HG02588 (cell line): ENCODE measurements at regions not wholly inside any gene's neighbourhood (a gene's known extent, or its start where the extent isn't known, plus 50 kb on each side); places are given as distances from the start of the nearest gene placed in this dataset.
"Not testable (repeated sequence)": the region's sequence is repeated elsewhere in the genome, so short reads cannot be mapped to it uniquely, and the experiment has no call there.

ENCODE experiments used
- ATAC-seq: cut with Tn5 transposase; IDR thresholded peaks from one replicate; pipeline ENCODE4 v1.9.1; 2021; ENCODE audit warnings: mild to moderate bottlenecking, moderate library complexity; ENCODE audit not compliant: unreplicated experiment

DNA sequence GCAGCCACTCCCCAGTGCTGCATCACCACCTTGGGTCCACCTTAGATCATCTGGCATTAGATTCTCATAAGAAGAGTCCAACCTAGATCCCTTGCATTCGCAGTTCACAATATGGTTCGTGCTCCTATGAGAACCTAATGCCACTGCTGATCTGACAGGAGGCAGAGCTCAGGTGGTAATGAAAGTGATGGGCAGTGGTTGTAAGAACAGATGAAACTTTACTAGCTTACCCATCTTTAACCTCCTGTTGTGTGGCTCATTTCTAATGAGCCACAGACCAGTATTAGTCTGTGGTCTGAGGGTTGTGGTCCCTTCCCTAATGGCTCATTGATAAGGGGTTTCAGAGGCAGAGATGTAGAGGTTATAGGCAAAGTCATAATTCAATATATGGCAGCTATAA lies 615.9 kb upstream of the MIS18BP1 start:
- ATAC-seq = no peak

DNA sequence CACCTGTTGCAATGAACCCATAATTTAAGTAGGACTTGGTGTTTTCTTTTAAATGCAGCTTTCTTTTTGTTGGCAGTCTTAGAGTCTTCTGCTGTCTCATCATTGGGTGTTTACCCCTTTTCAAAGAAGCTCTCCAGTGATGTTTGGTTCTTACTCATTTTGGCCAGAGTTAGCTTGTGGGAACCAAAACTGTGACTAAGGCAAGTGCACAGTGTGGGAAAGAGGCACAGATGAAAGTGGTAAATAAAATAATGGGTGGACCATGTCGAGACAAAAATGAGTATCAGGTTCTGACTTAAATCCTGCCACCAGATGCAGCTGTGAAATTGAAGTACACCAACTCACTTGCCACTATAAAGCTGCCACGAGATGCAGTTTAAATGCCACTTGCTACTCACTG lies 615.4 kb upstream of the MIS18BP1 start:
- ATAC-seq = peak; percentile 72

DNA sequence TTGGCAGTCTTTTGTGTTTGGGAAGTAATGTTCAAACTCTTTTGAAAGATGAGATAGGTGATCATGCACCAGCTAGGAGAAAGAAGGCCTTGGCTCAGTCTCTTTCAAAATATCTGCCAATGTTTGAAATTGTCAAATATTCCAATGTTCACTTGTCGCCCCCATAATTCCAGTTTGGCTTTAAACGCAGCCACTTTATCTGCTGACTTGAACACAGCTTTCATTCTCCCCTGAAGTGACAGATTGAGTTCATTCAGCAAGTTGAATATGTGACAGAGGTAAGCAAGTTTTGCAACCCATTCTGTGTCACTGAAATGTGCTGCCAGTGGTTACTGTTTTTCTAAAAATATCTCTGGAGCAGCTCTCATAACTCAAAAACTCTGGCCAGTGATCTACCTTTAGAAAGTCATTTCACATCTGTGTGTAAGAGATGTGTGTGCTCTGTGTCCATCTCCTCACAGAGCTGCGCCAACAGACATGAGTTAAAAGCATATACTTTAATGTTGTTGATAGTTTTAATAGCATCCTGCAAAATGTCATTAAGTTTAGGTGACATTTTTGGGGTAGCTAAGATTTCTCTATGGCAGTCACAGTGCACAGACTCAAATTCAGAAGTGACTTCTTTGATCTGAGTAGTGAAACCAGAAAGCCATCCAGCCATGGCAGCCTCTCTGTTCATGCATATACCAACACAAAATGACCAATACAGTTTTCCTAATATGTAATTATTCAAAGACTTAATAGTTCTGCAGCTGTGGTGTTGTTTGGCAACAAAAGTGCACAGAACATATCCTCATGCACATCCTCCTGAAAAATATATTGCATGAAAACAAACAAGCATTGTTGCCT lies 614.3 kb upstream of the MIS18BP1 start:
- peak; percentile 59 for ATAC-seq

DNA sequence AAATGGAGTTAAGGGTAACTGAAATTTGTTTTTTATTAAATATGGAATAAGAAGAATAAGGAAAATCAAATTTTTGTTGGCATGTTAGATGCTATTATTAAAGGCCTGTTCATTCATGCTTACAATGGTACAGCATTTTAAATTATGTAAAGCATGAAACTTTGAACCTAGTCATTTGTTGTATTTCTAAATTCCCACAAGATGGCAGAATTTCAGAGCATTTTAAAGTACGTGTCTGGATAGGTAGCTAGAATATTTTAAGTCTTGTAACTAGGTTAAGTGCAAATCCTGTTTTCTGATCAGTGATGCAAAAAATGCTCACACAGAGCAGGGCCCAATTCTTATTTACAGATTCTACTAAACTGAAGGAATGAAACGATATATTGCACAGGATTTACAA lies 585.6 kb upstream of the MIS18BP1 start:
- ATAC-seq = no peak

DNA sequence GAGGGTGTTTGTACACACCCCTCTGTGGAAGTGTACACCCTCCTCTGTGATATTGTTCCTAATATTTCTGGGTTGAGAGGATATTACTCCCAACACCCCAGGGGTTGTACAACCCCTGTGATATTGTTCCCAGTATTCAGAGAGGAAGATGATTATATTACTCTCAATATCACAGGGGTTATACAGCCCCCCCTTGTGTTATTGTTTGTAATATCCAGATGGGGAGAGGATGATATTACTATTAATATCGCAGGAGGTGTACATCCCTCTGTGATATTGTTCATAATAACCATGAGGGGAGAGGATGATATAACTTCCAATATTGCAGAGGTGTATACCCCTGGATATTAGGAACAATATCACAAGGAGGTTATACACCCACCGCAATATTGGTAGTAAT lies 566.1 kb upstream of the MIS18BP1 start:
- ATAC-seq = no peak

DNA sequence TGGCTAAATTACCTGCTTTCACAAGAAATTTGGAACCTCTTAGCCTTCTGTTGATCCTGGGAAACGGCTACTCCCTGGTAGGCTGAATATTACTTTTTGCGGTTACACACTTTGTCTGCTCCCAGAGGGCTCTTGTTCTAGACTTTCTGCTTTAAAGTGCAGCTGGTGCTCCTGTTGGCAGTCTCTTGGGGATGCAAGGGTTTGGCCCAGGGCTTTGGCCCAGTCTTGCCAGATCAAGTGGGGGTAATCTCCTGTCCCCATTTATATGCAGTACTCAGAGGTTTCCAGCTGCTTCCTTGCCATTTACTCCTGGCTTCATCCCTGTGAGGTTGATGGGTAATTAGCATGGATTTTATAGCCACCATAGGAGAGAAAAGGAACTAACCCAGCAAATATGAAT lies 558.2 kb upstream of the MIS18BP1 start:
- ATAC-seq = no peak

DNA sequence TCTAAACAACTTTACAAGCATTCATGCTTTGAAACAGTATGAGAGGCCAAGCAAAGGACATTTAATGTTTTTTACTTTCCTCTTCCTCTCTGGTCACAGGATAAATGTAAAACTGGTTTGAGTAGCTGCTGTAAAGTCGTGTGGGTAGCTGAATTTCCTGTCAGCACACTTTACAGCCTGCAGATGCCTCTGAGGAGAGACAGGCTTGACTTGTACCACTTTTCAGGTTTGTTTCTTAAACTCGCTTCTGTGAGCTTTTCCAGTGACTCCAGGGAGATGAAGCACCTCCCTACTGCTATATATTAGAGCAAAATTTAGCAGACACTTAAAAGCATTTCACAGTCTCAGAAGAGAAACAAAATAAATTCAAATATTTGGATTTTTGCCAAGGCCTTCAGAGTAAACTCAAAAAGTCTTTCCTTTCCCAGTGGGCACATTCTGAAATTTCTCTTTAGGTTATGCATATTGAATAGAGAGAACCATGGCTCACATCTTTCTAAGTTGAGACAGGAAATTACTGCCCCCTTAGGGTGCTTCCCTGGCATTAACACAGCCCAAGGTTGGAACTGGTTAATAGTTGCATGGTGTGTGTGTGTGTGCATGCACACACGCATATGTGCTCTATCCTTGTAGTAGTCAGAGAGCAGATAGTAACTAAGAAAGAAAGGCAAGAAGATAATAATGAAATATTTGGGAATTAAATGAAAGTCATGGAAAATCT lies 557.3 kb upstream of the MIS18BP1 start:
- no peak for ATAC-seq

DNA sequence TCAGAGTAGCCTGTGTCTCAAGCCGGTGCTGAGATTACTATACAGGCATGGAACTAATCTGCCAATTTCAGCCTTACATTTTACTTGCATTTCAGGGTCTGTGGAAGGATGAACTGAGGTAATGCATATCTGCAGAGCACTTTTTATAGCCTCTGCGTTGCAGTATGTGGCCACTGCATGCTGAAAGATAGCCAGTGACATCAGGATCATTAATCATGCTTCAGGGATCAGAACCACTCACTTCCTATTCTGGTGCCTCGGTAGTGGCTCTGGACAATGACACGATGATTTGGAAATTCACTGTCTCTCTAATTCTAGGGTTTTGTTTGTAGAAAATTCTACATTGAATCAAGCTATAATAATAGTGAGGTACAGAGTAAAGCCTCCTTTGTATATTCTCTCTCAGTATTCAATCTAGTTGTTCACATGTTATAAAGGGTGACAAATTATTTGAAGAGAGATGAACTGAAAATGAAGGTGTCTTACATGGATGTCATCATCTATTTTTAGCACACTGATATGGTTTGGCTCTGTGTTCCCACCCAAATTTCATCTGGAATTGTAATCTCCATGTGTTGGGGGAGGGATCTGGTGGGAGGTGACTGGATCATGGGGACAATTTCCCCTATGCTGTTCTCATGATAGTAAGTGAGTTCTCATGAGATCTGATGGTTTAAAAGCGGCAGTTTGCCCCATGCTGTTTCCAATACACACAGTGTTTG lies 554.3 kb upstream of the MIS18BP1 start:
- no peak for ATAC-seq

DNA sequence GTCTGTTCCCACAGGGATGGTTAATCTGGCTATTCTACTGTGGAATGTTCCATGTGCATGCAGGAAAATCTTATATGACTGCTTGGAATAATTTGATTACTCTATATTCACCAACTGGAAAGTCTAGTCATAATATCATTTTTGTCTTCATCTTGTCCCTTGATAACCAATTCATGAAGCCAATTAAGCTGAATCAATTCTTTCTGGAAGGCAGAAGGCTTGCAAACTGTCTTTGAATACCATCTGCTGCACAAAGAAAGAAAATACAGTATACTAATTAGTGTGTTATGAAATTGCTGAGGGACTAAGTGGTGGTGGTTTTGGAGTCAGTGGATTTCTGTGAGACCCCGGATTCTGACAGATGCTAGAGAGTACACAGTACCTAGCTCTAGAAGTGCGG lies 546.5 kb upstream of the MIS18BP1 start:
- no peak for ATAC-seq

DNA sequence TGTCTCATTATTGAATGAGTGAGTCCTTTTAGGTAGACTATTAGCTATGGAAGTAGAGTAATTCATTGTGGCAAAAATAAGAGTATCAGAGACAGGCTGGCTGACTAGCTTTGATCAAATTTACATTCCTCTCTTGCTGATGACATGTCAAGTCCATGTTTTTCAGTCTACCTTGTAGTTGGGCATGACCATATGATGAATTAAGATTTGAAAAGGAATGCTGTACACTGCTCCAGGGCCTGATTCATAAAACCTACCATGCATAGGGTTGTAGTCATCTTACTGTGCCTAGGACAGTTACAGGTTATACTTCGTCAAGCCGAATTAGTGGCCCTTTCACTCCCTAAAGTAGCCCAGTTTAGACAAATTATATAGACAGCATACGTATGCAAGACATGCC lies 545.7 kb upstream of the MIS18BP1 start:
- no peak for ATAC-seq

DNA sequence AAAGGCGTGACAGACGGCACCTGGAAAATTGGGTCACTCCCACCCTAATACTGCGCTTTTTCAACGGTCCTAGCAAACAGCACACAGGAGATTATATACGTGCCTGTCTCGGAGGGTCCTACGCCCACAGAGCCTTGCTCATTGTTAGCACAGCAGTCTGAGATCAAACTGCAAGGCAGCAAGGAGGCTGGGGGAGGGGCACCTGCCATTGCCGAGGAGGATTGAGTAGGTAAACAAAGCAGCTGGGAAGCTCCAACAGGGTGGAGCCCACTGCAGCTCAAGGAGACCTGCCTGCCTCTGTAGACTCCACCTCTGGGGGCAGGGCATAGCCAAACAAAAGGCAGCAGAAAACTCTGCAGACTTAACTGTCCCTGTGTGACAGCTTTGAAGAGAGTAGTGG lies 543.0 kb upstream of the MIS18BP1 start:
- not testable (repeated sequence) for ATAC-seq

DNA sequence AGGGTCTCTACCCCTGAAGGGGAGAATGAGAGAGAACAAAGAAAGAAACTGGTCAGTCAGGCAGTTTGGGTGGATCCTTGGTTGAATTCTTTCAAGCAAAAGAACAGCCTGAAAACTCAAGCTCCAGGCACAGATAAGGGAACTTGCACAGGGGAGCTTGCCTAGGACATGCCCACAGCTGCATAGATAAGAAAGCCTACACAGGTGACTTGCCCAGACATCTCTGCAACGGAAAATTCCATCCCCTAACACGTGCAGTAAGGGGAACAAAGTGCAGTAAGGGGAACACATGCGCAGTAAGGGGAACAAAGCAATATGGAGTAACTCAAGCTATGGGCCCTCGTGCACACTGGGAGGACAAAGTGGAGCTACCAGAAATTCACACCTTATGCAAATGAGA lies 540.1 kb upstream of the MIS18BP1 start:
- ATAC-seq = no peak

DNA sequence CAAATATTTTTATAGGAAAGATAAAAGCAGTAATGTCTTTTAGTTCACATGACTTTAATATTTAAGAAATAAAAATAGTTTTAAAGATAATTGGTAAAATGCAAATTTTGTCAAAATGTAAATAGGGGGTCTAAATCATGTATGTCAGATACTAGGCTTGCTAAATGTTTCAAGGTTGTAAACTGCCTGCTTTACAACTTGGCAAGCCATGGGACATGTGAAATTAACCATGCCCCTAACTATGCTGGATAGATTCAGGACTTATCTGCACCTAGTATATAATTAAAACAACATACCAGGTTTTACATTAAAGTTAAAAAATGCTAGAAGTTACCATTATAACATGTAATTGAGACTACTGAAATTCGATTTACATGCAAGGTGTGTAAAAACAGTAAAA lies 537.3 kb upstream of the MIS18BP1 start:
- ATAC-seq = no peak

DNA sequence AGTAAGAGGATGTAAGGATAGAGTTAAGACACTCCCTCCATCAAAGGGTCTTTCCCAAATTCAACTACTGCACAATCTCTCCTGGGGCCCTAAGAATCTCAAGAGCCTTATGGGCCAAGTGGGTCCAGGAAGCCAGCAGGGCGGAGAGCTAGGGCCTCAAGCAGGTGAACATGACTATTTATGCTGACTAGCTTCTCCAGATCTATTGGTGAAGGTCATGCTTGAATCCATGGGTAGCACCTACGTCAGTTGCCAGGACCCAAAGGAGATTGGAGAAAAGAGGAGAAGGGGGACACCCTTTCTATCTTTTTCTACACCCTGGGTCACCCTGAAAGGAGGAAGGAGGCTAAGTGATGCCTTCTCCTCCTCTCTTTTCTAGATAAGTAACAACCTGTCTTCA lies 534.2 kb upstream of the MIS18BP1 start:
- ATAC-seq = no peak

DNA sequence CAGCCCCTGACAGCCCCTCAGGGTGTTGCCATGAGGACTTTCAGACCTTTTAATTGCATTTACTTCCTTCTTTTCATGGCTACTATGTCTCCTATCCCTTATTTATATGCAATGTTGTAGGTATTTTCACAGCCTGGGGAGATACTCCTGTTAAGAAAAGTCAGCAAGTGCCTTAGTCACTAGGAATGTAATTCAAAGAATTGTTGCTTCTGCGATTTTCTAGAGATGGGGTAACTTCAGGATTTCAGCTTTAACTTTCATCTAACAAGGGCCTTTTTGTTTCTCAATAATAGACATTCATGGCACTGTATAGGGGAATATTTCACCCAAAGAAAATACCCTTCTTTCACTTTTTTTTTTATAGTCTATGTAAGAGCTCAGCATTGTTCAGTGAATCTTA lies 533.3 kb upstream of the MIS18BP1 start:
- no peak for ATAC-seq

DNA sequence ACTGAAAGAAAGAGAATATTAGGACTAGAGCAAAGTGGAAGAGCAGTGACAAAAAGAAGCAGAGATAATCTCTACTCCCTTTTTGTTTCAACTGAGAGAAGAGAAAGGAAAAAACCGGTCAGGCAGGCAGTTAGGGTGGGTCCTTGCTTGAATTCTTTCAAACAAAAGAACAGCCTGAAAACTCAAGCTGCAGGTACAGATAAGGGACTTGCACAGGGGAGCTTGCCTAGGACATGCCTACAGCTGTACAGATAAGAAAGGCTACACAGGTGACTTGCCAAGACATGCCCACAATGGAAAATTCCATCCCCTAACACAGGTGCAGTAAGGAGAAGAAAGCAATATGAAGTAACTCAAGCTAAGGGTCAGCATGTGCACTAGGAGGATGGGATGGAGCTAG lies 532.2 kb upstream of the MIS18BP1 start:
- ATAC-seq = no peak

DNA sequence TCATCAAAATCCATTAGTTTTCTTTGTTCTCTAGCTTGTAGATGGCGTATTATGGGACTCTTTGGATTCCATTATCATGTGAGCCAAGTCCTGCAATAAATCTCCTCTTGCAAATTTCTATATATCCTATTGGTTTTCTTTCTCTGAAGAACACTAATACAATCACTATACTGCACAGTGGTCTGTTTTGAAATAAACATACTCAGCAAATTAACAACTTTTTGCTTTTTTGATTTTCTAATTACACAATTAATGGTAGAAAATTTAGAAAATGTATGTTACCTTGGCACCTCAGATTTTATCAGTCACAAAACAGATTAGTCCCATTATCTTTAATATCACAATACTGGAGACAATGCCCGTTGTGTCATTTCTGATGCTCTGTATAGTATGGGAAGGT lies 513.2 kb upstream of the MIS18BP1 start:
- no peak for ATAC-seq

DNA sequence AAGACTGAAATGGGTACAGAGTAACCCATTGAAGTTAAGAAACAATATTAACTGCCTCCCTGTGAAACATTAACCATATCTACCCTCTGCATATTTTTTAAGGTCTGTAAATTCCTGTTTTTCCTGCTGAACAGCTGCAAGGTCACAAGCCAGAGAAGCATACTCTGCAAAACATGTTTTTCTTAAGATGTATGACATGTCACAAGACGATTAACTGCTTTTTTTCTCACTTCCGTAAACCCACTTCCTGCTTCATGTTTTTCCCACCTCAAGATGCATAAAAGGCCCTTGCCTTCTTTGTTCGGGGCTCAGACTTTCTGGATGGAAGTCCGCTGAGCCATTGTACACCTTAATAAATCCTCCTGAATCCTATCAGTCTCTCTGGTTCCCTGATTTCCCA lies 504.7 kb upstream of the MIS18BP1 start:
- no peak for ATAC-seq

DNA sequence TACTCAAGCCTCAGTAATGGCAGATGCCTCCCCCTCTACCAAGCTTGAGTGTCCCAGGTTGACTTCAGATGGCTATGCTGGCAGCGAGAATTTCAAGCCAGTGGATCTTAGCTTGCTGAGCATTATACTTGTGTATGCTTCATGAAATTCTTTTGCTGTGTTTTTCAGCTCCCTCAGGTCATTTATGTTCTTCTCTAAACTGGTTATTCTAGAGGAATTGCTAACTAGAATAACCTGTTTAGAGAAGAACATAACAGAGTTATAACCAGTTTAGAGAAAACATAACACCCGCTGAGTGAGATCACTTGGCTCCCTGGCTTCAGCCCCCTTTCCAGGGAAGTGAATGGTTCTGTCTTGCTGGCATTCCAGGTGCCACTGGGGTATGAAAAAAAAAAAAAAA lies 503.4 kb upstream of the MIS18BP1 start:
- not testable (repeated sequence) for ATAC-seq

DNA sequence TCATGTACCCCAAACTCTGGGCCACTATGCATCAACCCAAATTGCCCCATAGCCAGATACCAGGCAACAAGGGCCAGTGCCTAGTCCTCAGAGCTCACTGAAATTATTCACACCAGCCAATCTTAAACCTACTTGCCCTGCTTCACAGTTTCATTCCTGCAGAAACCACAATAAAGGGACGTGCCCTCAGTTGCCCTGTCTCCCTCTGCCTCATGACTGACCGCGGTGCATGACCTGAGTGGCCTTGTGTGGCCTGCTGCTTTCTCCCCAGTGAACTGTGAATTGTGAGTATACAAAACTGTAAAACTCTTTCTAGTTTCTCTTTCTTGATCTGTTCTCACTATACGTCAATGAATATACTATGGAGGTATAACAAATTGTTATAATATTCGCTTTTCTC lies 490.9 kb upstream of the MIS18BP1 start:
- no peak for ATAC-seq

DNA sequence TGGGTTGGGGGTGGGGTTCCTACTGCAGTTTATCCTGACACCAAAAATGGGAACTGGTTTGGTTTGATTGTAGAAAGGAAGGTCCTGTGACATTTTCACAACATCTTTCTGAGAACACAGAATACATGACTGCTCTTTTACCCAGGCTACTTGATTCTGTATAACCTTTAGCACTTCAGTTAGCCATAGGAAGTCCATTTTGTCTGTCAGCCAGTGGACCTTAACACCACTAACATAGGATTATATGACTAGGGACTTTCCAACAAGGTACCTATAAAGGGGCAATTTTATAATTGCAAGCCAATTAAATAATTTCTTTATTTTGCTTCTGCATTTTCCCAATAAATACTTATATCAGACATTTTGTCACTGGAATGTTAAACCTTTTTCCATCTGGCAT lies 489.2 kb upstream of the MIS18BP1 start:
- ATAC-seq = no peak
